Neural cell (in vitro differentiated cells): ENCODE measurements at regions not wholly inside any gene's neighbourhood (a gene's known extent, or its start where the extent isn't known, plus 50 kb on each side); places are given as distances from the start of the nearest gene placed in this dataset.

Source experiments
- H2AFZ ChIP-seq: fragments of 200-600, 300-800 bp; sonication (generic), shearing (Covaris generic); 2 replicates; pipeline ENCODE4 v1.6.0; 2014; ENCODE audit warnings: low read depth, mild to moderate bottlenecking, antibody characterized with exemption, low read length, moderate library complexity
- H3F3A ChIP-seq: fragments of 200-600 bp; shearing (Covaris generic); 2 replicates; pipeline ENCODE4 v1.6.1; 2016; ENCODE audit warnings: mild to moderate bottlenecking, moderate library complexity, mixed read lengths, antibody characterized with exemption, low read length; ENCODE audit not compliant: insufficient read depth, poor library complexity, severe bottlenecking
- H3K27ac ChIP-seq: fragments of 200-600, 300-800 bp; sonication (generic), shearing (Covaris generic); 2 replicates; pipeline ENCODE4 v1.5.1; 2014; ENCODE audit warnings: mild to moderate bottlenecking, low read length, moderate library complexity
- H3K27me3 ChIP-seq: fragments of 300-800, 200-600 bp; sonication (generic), shearing (Covaris generic); 2 replicates; pipeline ENCODE4 v1.6.0; 2014; ENCODE audit warnings: mild to moderate bottlenecking, low read depth, low read length, moderate library complexity; ENCODE audit not compliant: insufficient read depth
- H3K36me3 ChIP-seq: fragments of 300-800, 200-600 bp; sonication (generic), shearing (Covaris generic); 2 replicates; pipeline ENCODE4 v1.5.1; 2014; ENCODE audit warnings: mild to moderate bottlenecking, antibody characterized with exemption, low read length, moderate library complexity; ENCODE audit not compliant: insufficient read depth
- H3K4me2 ChIP-seq: fragments of 300-800, 200-600 bp; sonication (generic), shearing (Covaris generic); 2 replicates; pipeline ENCODE4 v1.6.0; 2014; ENCODE audit warnings: mild to moderate bottlenecking, low read length
- H3K4me3 ChIP-seq: fragments of 300-800, 200-600 bp; sonication (generic), shearing (Covaris generic); 2 replicates; pipeline ENCODE4 v1.5.1; 2014; ENCODE audit warnings: mild to moderate bottlenecking, low read length, moderate library complexity
- H3K79me2 ChIP-seq: fragments of 200-600 bp; shearing (Covaris generic); replicated peaks from 2 replicates; pipeline ENCODE4 v1.6.0; 2014; ENCODE audit warnings: mild to moderate bottlenecking, low read length, moderate library complexity; ENCODE audit not compliant: insufficient read depth
- H3K9ac ChIP-seq: fragments of 300-800, 200-600 bp; sonication (generic), shearing (Covaris generic); 2 replicates; pipeline ENCODE4 v1.6.1; 2016; ENCODE audit warnings: mild to moderate bottlenecking, low read length, mixed read lengths
- H3K9me2 ChIP-seq: fragments of 200-600 bp; shearing (Covaris generic); 2 replicates; pipeline ENCODE4 v1.6.1; 2016; ENCODE audit warnings: mild to moderate bottlenecking, low read length, mixed read lengths; ENCODE audit not compliant: insufficient read depth
- H3K9me3 ChIP-seq: fragments of 200-600, 300-800 bp; sonication (generic), shearing (Covaris generic); 2 replicates; pipeline ENCODE4 v1.6.1; 2016; ENCODE audit warnings: mild to moderate bottlenecking, mixed run types, low read length, moderate library complexity, mixed read lengths
- H4K20me1 ChIP-seq: fragments of 200-600 bp; shearing (Covaris generic); 2 replicates; pipeline ENCODE4 v1.6.1; 2016; ENCODE audit warnings: mild to moderate bottlenecking, mixed run types; ENCODE audit not compliant: insufficient read depth
- CTCF ChIP-seq: fragments of 450-650 bp; IDR thresholded peaks from 2 replicates; pipeline ENCODE4 v1.5.1; 2014; ENCODE audit warnings: antibody characterized with exemption, mild to moderate bottlenecking, moderate library complexity; ENCODE audit not compliant: poor library complexity, severe bottlenecking
- EP300 ChIP-seq: fragments of 450-650 bp; conservative IDR thresholded peaks from 2 replicates; pipeline ENCODE4 v1.6.1; 2014; ENCODE audit warnings: antibody characterized with exemption, mild to moderate bottlenecking, moderate library complexity; ENCODE audit not compliant: poor library complexity, severe bottlenecking
- EZH2 ChIP-seq: fragments of 200-600, 300-800 bp; shearing (Covaris generic), sonication (generic); IDR thresholded peaks from 2 replicates; pipeline ENCODE4 v1.6.1; 2014; ENCODE audit warnings: antibody characterized with exemption, low read length, borderline replicate concordance, mild to moderate bottlenecking; ENCODE audit not compliant: insufficient read depth, poor library complexity, severe bottlenecking
- MXI1 ChIP-seq: fragments of 450-650 bp; conservative IDR thresholded peaks from 2 replicates; pipeline ENCODE4 v1.6.1; 2014; ENCODE audit warnings: antibody characterized with exemption, mild to moderate bottlenecking; ENCODE audit not compliant: poor library complexity, severe bottlenecking
- POLR2AphosphoS5 ChIP-seq: IDR thresholded peaks from 2 replicates; pipeline ENCODE4 v1.6.1; 2012
- RAD21 ChIP-seq: fragments of 450-650 bp; conservative IDR thresholded peaks from 2 replicates; pipeline ENCODE4 v1.6.1; 2014; ENCODE audit warnings: antibody characterized with exemption, mild to moderate bottlenecking, moderate library complexity
- SMC3 ChIP-seq: fragments of 450-650 bp; conservative IDR thresholded peaks from 2 replicates; pipeline ENCODE4 v1.6.1; 2014; ENCODE audit warnings: antibody characterized with exemption, mild to moderate bottlenecking, moderate library complexity; ENCODE audit not compliant: poor library complexity
- TAF1 ChIP-seq: IDR thresholded peaks from 2 replicates; pipeline ENCODE4 v1.6.1; 2012; ENCODE audit warnings: low read depth
- TF ChIP-seq, protein P1 (sequence below): IDR thresholded peaks from 2 replicates; pipeline ENCODE4 v1.6.1; 2012; ENCODE audit warnings: borderline replicate concordance

- H3K79me2 ChIP-seq, result no peaks in the 10 kb centered on the region
- no peak overlapping the region for H3K9ac ChIP-seq
- no peaks in the 10 kb centered on the region for H3K9me2 ChIP-seq
- TF ChIP-seq SMC3 (no peak), EP300 (peak; percentile 32)
- no peak overlapping the region for H2AFZ ChIP-seq
- H3K4me3 ChIP-seq, result no peak overlapping the region
- no peaks in the 10 kb centered on the region for H3K27me3 ChIP-seq
- no peak overlapping the region for H3K4me2 ChIP-seq
- no peaks in the 10 kb centered on the region for H3K9me3 ChIP-seq
- no peaks in the 10 kb centered on the region for H3K36me3 ChIP-seq
- peaks cover 10% of the 10 kb centered on the region for H3F3A ChIP-seq
- H4K20me1 ChIP-seq, result no peaks in the 10 kb centered on the region
- H3K27ac ChIP-seq, result no peak overlapping the region
Observed at GRCh38 chr2:155023674-155024073, 325.2 kb downstream of the KCNJ3 start.

- no peaks in the 10 kb centered on the region for H4K20me1 ChIP-seq
- H3K27ac ChIP-seq, result no peak overlapping the region
- peaks cover 10% of the 10 kb centered on the region for H3F3A ChIP-seq
- no peaks in the 10 kb centered on the region for H3K9me2 ChIP-seq
- no peak overlapping the region for H2AFZ ChIP-seq
- no peak overlapping the region for H3K4me2 ChIP-seq
- no peaks in the 10 kb centered on the region for H3K27me3 ChIP-seq
- no peak overlapping the region for H3K9ac ChIP-seq
- H3K9me3 ChIP-seq, result no peaks in the 10 kb centered on the region
- no peaks in the 10 kb centered on the region for H3K79me2 ChIP-seq
- no peaks in the 10 kb centered on the region for H3K36me3 ChIP-seq
- no peak overlapping the region for H3K4me3 ChIP-seq
- TF ChIP-seq SMC3 (no peak), RAD21 (no peak), MXI1 (no peak), TAF1 (no peak), EZH2 (no peak), POLR2AphosphoS5 (no peak), CTCF (no peak), EP300 (no peak)
- TF ChIP-seq, protein P1, sequence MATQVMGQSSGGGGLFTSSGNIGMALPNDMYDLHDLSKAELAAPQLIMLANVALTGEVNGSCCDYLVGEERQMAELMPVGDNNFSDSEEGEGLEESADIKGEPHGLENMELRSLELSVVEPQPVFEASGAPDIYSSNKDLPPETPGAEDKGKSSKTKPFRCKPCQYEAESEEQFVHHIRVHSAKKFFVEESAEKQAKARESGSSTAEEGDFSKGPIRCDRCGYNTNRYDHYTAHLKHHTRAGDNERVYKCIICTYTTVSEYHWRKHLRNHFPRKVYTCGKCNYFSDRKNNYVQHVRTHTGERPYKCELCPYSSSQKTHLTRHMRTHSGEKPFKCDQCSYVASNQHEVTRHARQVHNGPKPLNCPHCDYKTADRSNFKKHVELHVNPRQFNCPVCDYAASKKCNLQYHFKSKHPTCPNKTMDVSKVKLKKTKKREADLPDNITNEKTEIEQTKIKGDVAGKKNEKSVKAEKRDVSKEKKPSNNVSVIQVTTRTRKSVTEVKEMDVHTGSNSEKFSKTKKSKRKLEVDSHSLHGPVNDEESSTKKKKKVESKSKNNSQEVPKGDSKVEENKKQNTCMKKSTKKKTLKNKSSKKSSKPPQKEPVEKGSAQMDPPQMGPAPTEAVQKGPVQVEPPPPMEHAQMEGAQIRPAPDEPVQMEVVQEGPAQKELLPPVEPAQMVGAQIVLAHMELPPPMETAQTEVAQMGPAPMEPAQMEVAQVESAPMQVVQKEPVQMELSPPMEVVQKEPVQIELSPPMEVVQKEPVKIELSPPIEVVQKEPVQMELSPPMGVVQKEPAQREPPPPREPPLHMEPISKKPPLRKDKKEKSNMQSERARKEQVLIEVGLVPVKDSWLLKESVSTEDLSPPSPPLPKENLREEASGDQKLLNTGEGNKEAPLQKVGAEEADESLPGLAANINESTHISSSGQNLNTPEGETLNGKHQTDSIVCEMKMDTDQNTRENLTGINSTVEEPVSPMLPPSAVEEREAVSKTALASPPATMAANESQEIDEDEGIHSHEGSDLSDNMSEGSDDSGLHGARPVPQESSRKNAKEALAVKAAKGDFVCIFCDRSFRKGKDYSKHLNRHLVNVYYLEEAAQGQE, result no peak
Observed at GRCh38 chr2:155022531-155022930, 324.0 kb downstream of the KCNJ3 start.

DNA sequence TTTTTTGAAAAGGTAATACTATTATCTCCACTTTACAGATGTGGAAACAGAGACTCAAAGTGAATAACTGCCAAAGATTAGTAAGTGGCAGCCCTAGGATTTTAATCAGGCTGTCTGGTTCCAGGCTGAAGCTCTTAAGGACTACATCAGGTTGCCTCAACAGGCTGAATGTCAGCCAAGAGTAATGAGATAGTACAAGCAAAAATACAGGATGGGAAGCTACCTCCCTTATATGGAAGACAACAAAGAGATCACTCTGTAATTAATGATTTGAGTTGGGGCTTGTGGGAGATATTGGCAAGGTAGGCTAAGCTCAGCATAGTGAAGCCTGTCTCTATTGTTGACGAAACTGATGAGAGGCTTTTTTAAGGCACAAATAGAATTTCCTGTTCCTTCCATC, 323.1 kb downstream of the KCNJ3 start:
- Histone ChIP-seq H3K4me2 (no peak overlapping the region), H3K9me2 (no peaks in the 10 kb centered on the region), H3K27me3 (no peaks in the 10 kb centered on the region), H3F3A (peaks cover 10% of the 10 kb centered on the region), H3K9me3 (no peaks in the 10 kb centered on the region), H3K9ac (no peak overlapping the region), H3K27ac (no peak overlapping the region), H3K36me3 (no peaks in the 10 kb centered on the region), H3K79me2 (no peaks in the 10 kb centered on the region), H2AFZ (no peak overlapping the region), H4K20me1 (no peaks in the 10 kb centered on the region), H3K4me3 (no peak overlapping the region)
- no peak for TF ChIP-seq RAD21
- no peak for TF ChIP-seq TAF1
- no peak for TF ChIP-seq EZH2
- TF ChIP-seq POLR2AphosphoS5, result no peak
- TF ChIP-seq EP300, result no peak
- TF ChIP-seq, protein P1, result no peak
- TF ChIP-seq SMC3, result no peak
- no peak for TF ChIP-seq MXI1
- no peak for TF ChIP-seq CTCF
